CD14-positive monocyte (primary cell): ENCODE measurements at regions not wholly inside any gene's neighbourhood (a gene's known extent, or its start where the extent isn't known, plus 50 kb on each side); places are given as distances from the start of the nearest gene placed in this dataset.

Experiments used
- DNase-seq, 3 donors: peaks; one replicate each; pipeline ENCODE4 v3.0.0-alpha.2; 2011 to 2022
- H2AFZ ChIP-seq: 2 replicates; pipeline ENCODE4 v1.6.0; 2012; ENCODE audit warnings: mild to moderate bottlenecking, low read depth, low read length, inconsistent platforms; ENCODE audit not compliant: insufficient read depth, poor library complexity, severe bottlenecking
- H3K27ac ChIP-seq, 2 donors: 1 replicate in 1 of 2; 2 replicates in 1 of 2; pipeline ENCODE4 v1.5.1; 2012 to 2013; ENCODE audit warnings: low read length in 2 of 2, control low read depth in 1 of 2, inconsistent platforms in 1 of 2, low read depth in 1 of 2, mild to moderate bottlenecking in 1 of 2
- H3K27me3 ChIP-seq, 2 donors: one replicate each; pipeline versions ENCODE4 v1.6.0 to v1.6.1; 2011 to 2013; ENCODE audit warnings: low read length in 2 of 2; ENCODE audit not compliant: control insufficient read depth in 2 of 2, insufficient read depth in 2 of 2
- H3K36me3 ChIP-seq, 2 donors: replicated peaks in 1 of 2; 1 replicate in 1 of 2; 2 replicates in 1 of 2; pipeline versions ENCODE4 v1.5.1 to v1.6.1; 2012 to 2013; ENCODE audit warnings: low read length in 2 of 2, control low read depth in 1 of 2, inconsistent platforms in 1 of 2, mild to moderate bottlenecking in 1 of 2; ENCODE audit not compliant: insufficient read depth in 2 of 2, control insufficient read depth in 1 of 2
- H3K4me1 ChIP-seq, 2 donors: 1 replicate in 1 of 2; 2 replicates in 1 of 2; pipeline versions ENCODE4 v1.5.1 to v1.6.1; 2012 to 2013; ENCODE audit warnings: low read length in 2 of 2, control low read depth in 1 of 2, inconsistent platforms in 1 of 2, mild to moderate bottlenecking in 1 of 2, moderate library complexity in 1 of 2; ENCODE audit not compliant: insufficient read depth in 2 of 2, control insufficient read depth in 1 of 2
- H3K4me2 ChIP-seq: replicated peaks from 2 replicates; pipeline ENCODE3; 2012; ENCODE audit warnings: low read length, moderate library complexity, mild to moderate bottlenecking; ENCODE audit not compliant: poor library complexity, severe bottlenecking; ENCODE audit errors: extremely low read depth
- H3K4me3 ChIP-seq, 3 experiments: fragments of 200-600 bp in 1 of 3; sonication (generic) in 1 of 3; replicated peaks in 1 of 3; 1 replicate in 2 of 3; 2 replicates in 1 of 3; pipeline ENCODE4 v1.5.1; 2011 to 2013; ENCODE audit warnings: low read length in 3 of 3, mild to moderate bottlenecking in 3 of 3, control low read depth in 2 of 3, low read depth in 2 of 3, inconsistent platforms in 1 of 3, moderate library complexity in 1 of 3
- H3K79me2 ChIP-seq: 2 replicates; pipeline ENCODE4 v1.6.0; 2012; ENCODE audit warnings: mild to moderate bottlenecking, control low read depth, inconsistent platforms, low read length, moderate library complexity; ENCODE audit not compliant: insufficient read depth
- H3K9ac ChIP-seq: 2 replicates; pipeline ENCODE4 v1.6.0; 2017; ENCODE audit warnings: low read length, mild to moderate bottlenecking; ENCODE audit not compliant: insufficient read depth, poor library complexity, severe bottlenecking
- H3K9me3 ChIP-seq, 2 donors: replicated peaks in 1 of 2; 1 replicate in 1 of 2; 2 replicates in 1 of 2; pipeline versions ENCODE4 v1.5.1 to v1.6.1; 2012 to 2013; ENCODE audit warnings: low read length in 2 of 2, control low read depth in 1 of 2; ENCODE audit not compliant: control insufficient read depth in 1 of 2, insufficient read depth in 1 of 2
- H4K20me1 ChIP-seq: 2 replicates; pipeline ENCODE4 v1.6.0; 2012; ENCODE audit warnings: mild to moderate bottlenecking, low read length, control low read depth, moderate library complexity; ENCODE audit not compliant: insufficient read depth
- H3K27ac Mint-ChIP-seq, 7 donors: one replicate each; pipeline ENCODE4 v1.8.0; 2020; ENCODE audit warnings: mild to moderate bottlenecking in 7 of 7, mixed read lengths in 7 of 7, moderate library complexity in 6 of 7, inconsistent platforms in 2 of 7
- H3K27me3 Mint-ChIP-seq, 3 donors: one replicate each; pipeline ENCODE4 v1.8.0; 2021 to 2022; ENCODE audit warnings: low read depth in 3 of 3, mild to moderate bottlenecking in 3 of 3, mixed read lengths in 3 of 3, moderate library complexity in 3 of 3, inconsistent platforms in 1 of 3
- H3K36me3 Mint-ChIP-seq, 2 donors: one replicate each; pipeline ENCODE4 v1.8.0; 2020; ENCODE audit warnings: mixed read lengths in 2 of 2, inconsistent platforms in 1 of 2, mild to moderate bottlenecking in 1 of 2
- H3K4me1 Mint-ChIP-seq: one replicate; pipeline ENCODE4 v1.8.0; 2020; ENCODE audit warnings: mild to moderate bottlenecking, mixed read lengths
- H3K4me3 Mint-ChIP-seq, 2 donors: one replicate each; pipeline ENCODE4 v1.8.0; 2020; ENCODE audit warnings: mild to moderate bottlenecking in 2 of 2, mixed read lengths in 2 of 2, moderate library complexity in 1 of 2
- H3K9me3 Mint-ChIP-seq, 7 donors: one replicate each; pipeline ENCODE4 v1.8.0; 2020 to 2022; ENCODE audit warnings: mixed read lengths in 7 of 7, mild to moderate bottlenecking in 6 of 7, moderate library complexity in 6 of 7, inconsistent platforms in 2 of 7
- WGBS: methylation state at CpG from one replicate; pipeline ENCODE4 v1.1.5; 2013; ENCODE audit warnings: missing lambda C conversion rate; ENCODE audit not compliant: insufficient coverage; 5-methylcytosine and 5-hydroxymethylcytosine counted together
- intact Hi-C, 2 donors: fragments of 100-400 bp; cut with micrococcal nuclease; formaldehyde crosslinking; loops; one replicate each; pipeline versions ENCODE4 v1.15.0 to v1.15.1; 2023
- TF ChIP-seq, protein P1 (sequence below): fragments of 200-600 bp; IDR thresholded peaks from one replicate; pipeline ENCODE4 v1.8.0; 2022; ENCODE audit warnings: antibody characterized with exemption, mild to moderate bottlenecking

DNA sequence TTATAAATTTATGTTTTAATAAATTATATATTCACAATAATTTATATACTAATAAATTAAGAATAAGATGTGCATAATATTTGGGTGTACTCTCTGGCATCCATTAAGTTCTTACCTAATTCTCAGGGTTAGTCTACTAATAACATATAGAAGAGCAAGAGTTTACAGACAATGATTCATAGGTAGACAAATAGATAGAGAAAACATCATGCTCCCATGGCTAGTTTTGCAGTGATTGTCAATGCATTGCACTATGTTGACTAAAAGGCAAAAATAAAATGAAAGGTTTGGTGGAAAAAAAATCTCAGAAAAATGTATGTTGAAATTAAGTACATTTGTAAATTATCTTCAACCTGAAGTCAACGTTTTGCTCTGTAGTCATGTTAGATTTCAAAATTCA lies 606.0 kb downstream of the KCTD8 start:
- no peak overlapping the region for H3K4me3 Mint-ChIP-seq
- H3K36me3 ChIP-seq: no peaks in the 10 kb centered on the region
- H3K4me1 ChIP-seq: no peaks in the 10 kb centered on the region
- H3K27ac ChIP-seq: no peak overlapping the region
- peaks cover 0 to 13% of the 10 kb centered on the region in 2 donors for H3K9me3 ChIP-seq
- TF ChIP-seq, protein P1, sequence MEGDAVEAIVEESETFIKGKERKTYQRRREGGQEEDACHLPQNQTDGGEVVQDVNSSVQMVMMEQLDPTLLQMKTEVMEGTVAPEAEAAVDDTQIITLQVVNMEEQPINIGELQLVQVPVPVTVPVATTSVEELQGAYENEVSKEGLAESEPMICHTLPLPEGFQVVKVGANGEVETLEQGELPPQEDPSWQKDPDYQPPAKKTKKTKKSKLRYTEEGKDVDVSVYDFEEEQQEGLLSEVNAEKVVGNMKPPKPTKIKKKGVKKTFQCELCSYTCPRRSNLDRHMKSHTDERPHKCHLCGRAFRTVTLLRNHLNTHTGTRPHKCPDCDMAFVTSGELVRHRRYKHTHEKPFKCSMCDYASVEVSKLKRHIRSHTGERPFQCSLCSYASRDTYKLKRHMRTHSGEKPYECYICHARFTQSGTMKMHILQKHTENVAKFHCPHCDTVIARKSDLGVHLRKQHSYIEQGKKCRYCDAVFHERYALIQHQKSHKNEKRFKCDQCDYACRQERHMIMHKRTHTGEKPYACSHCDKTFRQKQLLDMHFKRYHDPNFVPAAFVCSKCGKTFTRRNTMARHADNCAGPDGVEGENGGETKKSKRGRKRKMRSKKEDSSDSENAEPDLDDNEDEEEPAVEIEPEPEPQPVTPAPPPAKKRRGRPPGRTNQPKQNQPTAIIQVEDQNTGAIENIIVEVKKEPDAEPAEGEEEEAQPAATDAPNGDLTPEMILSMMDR: no peak
- no peak for DNase-seq
- no peak overlapping the region for H3K27ac Mint-ChIP-seq
- no peaks in the 10 kb centered on the region for H3K4me1 Mint-ChIP-seq
- no CpG with 5 or more reads among the region's 1 CpG for WGBS
- intact Hi-C loops: no loop called here
- no peaks in the 10 kb centered on the region for H3K27me3 ChIP-seq
- H3K4me2 ChIP-seq: no peak overlapping the region
- peaks cover 0 to 5% (median 2%) of the 10 kb centered on the region in 7 donors for H3K9me3 Mint-ChIP-seq
- H3K4me3 ChIP-seq: no peak overlapping the region
- no peaks in the 10 kb centered on the region for H3K36me3 Mint-ChIP-seq
- H3K9ac ChIP-seq: no peak overlapping the region
- no peaks in the 10 kb centered on the region for H3K27me3 Mint-ChIP-seq
- no peak overlapping the region for H2AFZ ChIP-seq
- no peaks in the 10 kb centered on the region for H3K79me2 ChIP-seq
- no peaks in the 10 kb centered on the region for H4K20me1 ChIP-seq

DNA sequence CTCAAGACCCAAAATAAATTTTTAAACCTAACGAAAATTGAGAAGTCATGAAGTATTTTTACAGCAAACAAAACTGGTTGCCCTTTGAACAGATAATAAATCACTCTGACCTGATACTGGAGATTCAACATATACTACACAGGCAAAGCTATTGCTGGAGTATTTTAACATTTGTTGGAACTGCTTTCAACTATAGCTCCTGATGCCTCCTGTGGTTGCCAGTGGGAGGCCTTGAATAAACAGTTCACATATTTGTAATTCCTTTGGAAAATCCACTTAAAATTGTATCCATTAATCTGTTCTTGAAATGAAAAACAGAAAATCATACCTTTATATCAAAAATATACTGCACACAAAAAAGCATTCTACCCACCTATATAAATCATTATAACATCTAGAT lies 605.1 kb downstream of the KCTD8 start:
- TF ChIP-seq, protein P1: no peak
- no peak for DNase-seq
- no peaks in the 10 kb centered on the region for H3K27me3 Mint-ChIP-seq
- no peak overlapping the region for H3K4me3 ChIP-seq
- H3K27ac Mint-ChIP-seq: no peak overlapping the region
- WGBS: no CpG with 5 or more reads among the region's 1 CpG
- H3K36me3 ChIP-seq: no peaks in the 10 kb centered on the region
- H3K9me3 ChIP-seq: peaks cover 0 to 13% of the 10 kb centered on the region in 2 donors
- no peaks in the 10 kb centered on the region for H4K20me1 ChIP-seq
- no peaks in the 10 kb centered on the region for H3K36me3 Mint-ChIP-seq
- no peaks in the 10 kb centered on the region for H3K4me1 ChIP-seq
- H3K4me1 Mint-ChIP-seq: no peaks in the 10 kb centered on the region
- H3K79me2 ChIP-seq: no peaks in the 10 kb centered on the region
- no peak overlapping the region for H3K9ac ChIP-seq
- intact Hi-C loops: no loop called here
- no peaks in the 10 kb centered on the region for H3K27me3 ChIP-seq
- H3K9me3 Mint-ChIP-seq: peaks cover 0 to 7% (median 3%) of the 10 kb centered on the region in 7 donors
- H3K4me2 ChIP-seq: no peak overlapping the region
- no peak overlapping the region for H3K27ac ChIP-seq
- no peak overlapping the region for H3K4me3 Mint-ChIP-seq
- H2AFZ ChIP-seq: no peak overlapping the region
